ENCODE measurements at regions not wholly inside any gene's neighbourhood (a gene's known extent, or its start where the extent isn't known, plus 50 kb on each side); places are given as distances from the start of the nearest gene placed in this dataset.

GRCh38 chr2:228444161-228444560, 262.7 kb upstream of the SPHKAP start:
- no peaks in the 10 kb centered on the region for H3K4me1 ChIP-seq
- no peaks in the 10 kb centered on the region for H3K27me3 ChIP-seq
- H3K36me3 ChIP-seq: no peaks in the 10 kb centered on the region
- no peak overlapping the region for H3K4me3 ChIP-seq
- no peak for DNase-seq
- intact Hi-C loops (cut with DNase I; ENCODE audit: low total_unique reads): no loop called here
- no peak overlapping the region for H3K27ac ChIP-seq
- TF ChIP-seq POLR2A (IDR thresholded peaks at IDR 0.05): no peak
- no peak for TF ChIP-seq CTCF (IDR thresholded peaks at IDR 0.05)
- TF ChIP-seq POLR2AphosphoS5 (IDR thresholded peaks at IDR 0.05): no peak
- no peak for TF ChIP-seq EP300 (IDR thresholded peaks at IDR 0.05)
- H3K9me3 ChIP-seq: peaks cover 0 to 3% (median 0%) of the 10 kb centered on the region in 4 donors
- 76 to 90% (median 86%) methylated on average over 4 of the region's 4 CpGs for WGBS, 5 donors

DNA sequence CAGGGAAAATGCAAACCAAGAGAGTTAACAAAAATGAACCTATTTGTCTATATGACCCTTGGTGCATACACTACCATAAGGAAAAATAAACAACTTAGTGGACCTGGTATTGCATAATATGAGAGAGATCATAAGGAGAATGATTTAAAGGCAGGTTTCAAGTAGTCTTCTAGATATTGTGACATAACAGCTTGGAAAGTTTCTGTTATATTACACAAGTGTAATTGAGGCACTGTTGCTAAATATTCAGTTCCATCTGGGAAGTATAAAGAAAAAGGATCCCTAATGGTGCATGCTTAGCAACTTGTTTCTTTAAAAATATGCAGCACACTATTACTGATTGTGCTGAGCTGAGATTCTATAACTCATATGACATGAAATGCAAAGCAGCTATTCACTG, 252.2 kb upstream of the SPHKAP start:
- Histone ChIP-seq H3K27ac (no peak overlapping the region), H3K9me3 (peaks cover 0 to under 1% (median 0%) of the 10 kb centered on the region in 4 donors), H3K27me3 (no peaks in the 10 kb centered on the region), H3K4me1 (no peaks in the 10 kb centered on the region), H3K36me3 (no peaks in the 10 kb centered on the region), H3K4me3 (no peak overlapping the region)
- TF ChIP-seq POLR2A (IDR thresholded peaks at IDR 0.05): no peak
- no peak for TF ChIP-seq EP300 (IDR thresholded peaks at IDR 0.05)
- TF ChIP-seq CTCF (IDR thresholded peaks at IDR 0.05): no peak
- TF ChIP-seq POLR2AphosphoS5 (IDR thresholded peaks at IDR 0.05): no peak
- DNase-seq: no peak
- intact Hi-C loops (cut with DNase I; ENCODE audit: low total_unique reads): no loop called here

DNA sequence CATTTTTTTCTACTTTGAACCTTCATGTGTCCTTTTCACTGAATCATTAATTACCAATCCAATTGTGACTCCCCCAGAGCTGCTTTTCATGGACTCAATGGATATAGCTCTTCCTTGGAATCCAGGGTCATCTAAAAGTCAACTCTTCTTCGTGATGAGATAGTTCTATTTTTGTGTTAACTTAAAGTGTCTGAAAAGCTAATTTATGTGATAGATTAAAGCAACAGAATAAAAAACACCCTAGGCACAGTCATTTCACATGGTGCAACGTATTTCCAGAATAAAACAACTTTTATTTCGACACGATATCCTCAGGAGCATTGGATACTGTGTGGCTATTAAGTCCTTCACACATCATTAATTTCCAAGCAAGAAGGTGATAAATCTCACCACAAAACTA, 250.6 kb upstream of the SPHKAP start:
- H3K27ac ChIP-seq: no peak overlapping the region
- no peak overlapping the region for H3K4me3 ChIP-seq
- whole genome bisulfite sequencing, 5 donors: 50 to 66% (median 62%) methylated on average over 4 of the region's 4 CpGs

DNA sequence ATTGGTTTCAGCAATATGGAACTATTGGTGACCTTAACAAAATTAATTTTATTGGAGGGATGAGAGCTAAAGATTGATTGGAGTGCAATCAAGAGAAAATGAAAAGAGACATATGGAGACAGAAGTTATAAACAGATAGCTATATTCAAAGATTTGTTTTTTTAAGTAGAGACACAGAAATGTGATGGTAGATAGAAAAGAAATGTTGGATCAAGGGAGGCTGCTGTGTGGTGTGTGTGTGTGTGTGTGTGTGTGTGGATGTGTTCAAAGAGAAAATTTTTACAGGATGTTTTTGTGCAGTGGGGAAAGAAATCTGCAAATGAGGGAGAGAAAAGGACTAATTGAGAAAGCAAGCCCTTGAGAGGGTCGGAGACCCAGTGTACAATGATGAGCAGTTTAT, 249.5 kb upstream of the SPHKAP start:
- no peaks in the 10 kb centered on the region for H3K36me3 ChIP-seq
- no peak for DNase-seq
- intact Hi-C loops (cut with DNase I; ENCODE audit: low total_unique reads): no loop called here
- no peaks in the 10 kb centered on the region for H3K4me1 ChIP-seq
- no peak overlapping the region for H3K27ac ChIP-seq
- no peak for TF ChIP-seq CTCF (IDR thresholded peaks at IDR 0.05)
- no peak for TF ChIP-seq POLR2A (IDR thresholded peaks at IDR 0.05)
- TF ChIP-seq POLR2AphosphoS5 (IDR thresholded peaks at IDR 0.05): no peak
- H3K9me3 ChIP-seq: peaks cover 5 to 22% (median 11%) of the 10 kb centered on the region in 4 donors
- no peaks in the 10 kb centered on the region for H3K27me3 ChIP-seq
- WGBS, 5 donors: 23 to 43% (median 40%) methylated on average over 1 of the region's 1 CpG
- H3K4me3 ChIP-seq: no peak overlapping the region

More for the DNA sequence above, 250.6 kb upstream of the SPHKAP start:
- no peak for DNase-seq
- Histone ChIP-seq H3K27me3 (no peaks in the 10 kb centered on the region), H3K9me3 (peaks cover 2 to 17% (median 6%) of the 10 kb centered on the region in 4 donors), H3K36me3 (no peaks in the 10 kb centered on the region), H3K4me1 (no peaks in the 10 kb centered on the region)
- intact Hi-C loops (cut with DNase I; ENCODE audit: low total_unique reads): no loop called here
- TF ChIP-seq EP300 (IDR thresholded peaks at IDR 0.05) (no peak), POLR2AphosphoS5 (IDR thresholded peaks at IDR 0.05) (no peak), POLR2A (IDR thresholded peaks at IDR 0.05) (no peak), CTCF (IDR thresholded peaks at IDR 0.05) (no peak)

All from stomach (tissue), 8 donors.